Putamen (tissue), 1 donor: ENCODE measurements at regions not wholly inside any gene's neighbourhood (a gene's known extent, or its start where the extent isn't known, plus 50 kb on each side); places are given as distances from the start of the nearest gene placed in this dataset.

Experiments used
- DNase-seq: peaks from one replicate; pipeline ENCODE4 v3.0.0-alpha.2; 2016; ENCODE audit warnings: low spot score

DNA sequence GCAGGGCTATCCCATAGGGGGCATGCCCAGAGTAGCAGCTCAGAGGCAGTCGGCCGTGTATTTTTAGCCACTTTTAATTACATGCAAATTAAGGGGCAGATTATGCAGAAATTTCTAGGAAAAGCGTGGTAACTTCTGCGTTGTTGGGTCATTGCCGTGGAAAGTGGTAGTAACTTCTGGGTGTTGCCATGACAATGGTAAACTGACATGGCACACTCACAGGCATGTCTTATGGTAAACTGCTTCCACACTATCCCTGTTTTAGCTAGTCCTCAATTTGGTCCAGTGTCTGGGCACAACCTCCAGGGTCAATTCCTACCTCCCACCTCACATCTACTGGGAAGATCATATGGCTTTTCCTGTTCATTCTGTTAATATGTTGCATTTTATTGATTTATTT is 428.9 kb upstream of the FANCL start:
- no peak for DNase-seq

DNA sequence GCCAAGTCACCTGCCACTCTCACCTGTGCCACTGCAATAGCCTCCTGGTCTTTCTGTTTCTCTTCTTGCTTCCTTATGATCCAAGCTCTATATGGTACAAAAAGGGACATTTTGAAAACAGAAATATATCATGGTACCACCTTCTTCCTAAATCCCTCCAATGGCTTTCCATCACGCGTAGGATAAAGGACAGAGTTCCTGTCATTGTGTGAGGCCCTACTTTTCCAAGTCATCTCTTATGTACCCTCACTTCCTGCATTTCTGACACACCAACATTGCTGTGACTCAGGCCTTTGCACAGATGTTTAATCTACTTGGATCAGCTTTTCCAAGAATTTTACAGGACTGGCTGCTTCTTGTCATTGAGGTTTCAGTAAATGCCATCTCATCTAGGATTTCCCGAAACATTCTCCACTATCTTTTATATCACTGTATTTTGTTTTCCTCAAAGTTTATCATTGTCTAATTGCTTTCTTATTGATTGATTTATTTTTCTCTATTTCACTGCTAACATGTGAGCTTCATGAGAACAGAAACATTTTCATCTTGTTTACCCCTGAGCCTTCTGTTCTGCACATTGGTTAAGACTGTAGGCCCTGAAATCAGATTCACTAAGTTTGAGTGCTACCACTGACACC is 426.1 kb upstream of the FANCL start:
- no peak for DNase-seq

DNA sequence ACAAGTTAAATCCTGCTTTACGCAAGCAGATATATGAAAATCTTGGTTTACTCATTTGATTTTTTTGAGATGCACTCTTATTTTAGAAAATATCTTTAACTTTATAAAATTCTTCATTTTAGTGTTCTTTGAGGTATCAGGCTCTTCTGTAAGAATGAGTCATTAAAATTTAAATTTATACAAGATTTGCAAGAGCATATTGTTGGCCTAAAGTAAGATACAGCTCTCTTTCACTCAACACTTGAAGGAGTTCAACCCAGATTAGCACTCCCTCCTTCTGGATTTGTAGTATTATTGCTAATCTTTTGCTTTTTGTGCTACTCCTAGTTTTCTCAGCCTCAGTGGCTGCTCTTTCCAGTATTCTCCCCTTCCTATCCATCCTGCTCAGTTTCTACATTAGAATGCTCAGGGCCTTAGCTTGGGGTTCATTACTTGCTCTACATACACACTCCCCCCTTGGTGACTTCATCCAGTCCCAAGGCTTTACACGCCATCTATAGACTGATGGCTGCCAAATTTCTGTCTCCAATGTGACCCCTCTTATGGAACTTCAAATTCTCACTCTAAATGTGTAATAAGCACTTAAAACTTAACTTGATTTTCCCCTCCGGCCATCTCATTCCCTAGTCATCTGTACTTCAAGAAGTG is 425.3 kb upstream of the FANCL start:
- no peak for DNase-seq

- no peak for DNase-seq
These were observed 424.0 kb upstream of the FANCL start for GRCh38 chr2:58665154-58665553.

DNA sequence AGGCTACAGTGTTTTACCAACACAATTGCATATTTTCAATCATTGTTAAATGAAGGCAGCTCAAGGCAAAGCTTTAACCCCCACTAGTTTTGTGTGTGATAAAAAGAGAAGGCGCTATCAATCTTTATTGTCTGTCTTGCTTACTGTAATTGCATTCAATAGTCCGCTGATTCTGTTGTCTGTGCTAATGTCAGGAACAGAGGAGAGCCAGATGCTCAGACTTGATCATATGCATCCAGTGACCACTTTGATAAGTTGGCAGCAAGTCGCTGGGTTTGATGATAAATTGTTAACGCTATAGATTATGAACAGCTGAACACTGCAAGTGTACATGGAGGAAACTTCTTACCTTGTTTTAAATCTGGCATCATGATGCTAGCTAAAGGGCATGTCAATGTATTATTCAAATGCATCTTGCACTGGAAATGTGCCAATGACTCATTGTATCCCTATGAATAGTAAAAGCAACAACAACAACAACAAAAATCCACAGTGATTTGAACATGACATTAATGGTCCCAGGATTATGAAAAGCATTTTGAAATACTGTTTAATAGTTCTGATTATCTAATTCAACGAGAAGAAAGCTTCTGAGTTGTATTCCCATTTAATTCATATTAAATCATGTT is 423.5 kb upstream of the FANCL start:
- no peak for DNase-seq

GRCh38 chr2:58660046-58660445 is 418.9 kb upstream of the FANCL start:
- DNase-seq = no peak

DNA sequence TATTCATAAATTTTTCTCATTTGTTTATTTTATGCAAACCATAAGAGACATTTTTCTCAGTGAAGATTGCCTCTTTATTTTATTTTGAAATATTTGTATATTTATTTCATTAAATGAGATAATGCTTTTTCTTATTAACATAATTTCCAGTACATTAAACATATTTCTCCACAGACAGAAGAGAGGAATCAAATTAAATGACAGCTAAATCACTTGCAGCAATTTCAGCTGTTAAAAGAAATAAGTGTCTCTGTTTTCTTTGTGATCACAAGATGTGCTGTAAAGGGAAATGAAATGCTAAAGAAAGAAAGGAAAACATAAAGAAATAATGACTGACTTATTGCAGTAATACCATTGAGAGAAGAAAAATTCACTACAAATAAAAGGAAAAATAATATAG is 414.0 kb upstream of the FANCL start:
- no peak for DNase-seq

DNA sequence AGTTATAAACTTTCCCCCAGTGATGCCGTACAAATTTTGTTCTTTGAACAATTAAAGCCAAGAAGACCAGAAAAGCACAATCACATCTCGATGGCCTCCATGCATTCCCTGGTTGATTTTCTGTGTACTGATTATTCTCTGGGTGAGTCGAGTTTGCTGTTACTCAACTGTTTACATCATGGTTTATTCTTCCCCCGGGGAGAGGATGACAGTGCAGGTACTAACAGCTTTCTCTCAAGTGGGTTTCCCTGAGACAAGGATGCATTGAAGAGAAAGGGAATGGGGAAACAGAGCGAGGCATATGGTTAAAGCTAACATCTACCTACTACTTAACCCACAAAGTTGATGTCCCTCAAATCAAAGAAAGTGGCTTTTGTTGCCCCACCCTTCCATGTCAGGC is 410.8 kb upstream of the FANCL start:
- no peak for DNase-seq

DNA sequence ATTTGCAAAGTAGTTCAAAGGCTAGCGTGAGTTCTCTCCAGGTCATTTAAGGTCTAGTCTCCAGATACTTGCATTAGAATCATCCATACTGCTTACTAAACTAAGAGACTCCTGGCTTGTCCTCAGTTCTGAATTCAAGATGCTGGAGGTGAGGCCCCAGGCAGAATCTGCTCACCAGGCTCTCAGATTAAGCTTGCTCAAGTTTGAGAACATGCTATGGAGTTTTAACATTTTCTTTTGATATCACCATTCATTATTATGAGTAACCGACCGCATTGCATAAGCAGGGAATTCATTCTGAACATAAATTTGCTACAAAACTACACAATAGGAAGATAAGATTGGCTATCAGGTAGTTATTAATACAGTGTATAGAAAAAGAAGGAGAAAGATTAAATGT is 409.7 kb upstream of the FANCL start:
- no peak for DNase-seq

DNA sequence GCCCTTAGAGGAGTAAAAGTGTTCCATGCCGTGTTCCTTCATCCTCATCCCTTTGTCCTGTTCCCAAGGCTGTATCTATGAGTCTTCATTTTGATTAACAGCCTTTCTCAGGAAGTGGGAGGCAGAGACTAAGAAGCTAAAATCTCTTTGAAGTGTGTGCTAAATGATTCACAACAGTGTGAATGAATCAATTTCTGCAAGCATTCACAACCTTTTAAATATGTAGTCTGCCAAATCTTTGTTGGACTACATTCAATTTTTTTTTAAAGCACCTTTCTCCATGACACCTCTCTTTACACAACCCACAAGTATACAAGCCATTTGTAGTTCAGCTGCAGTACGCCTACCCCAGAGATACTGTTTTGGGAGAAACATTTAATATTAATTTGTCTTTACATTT is 408.6 kb upstream of the FANCL start:
- peak; percentile 14 for DNase-seq

DNA sequence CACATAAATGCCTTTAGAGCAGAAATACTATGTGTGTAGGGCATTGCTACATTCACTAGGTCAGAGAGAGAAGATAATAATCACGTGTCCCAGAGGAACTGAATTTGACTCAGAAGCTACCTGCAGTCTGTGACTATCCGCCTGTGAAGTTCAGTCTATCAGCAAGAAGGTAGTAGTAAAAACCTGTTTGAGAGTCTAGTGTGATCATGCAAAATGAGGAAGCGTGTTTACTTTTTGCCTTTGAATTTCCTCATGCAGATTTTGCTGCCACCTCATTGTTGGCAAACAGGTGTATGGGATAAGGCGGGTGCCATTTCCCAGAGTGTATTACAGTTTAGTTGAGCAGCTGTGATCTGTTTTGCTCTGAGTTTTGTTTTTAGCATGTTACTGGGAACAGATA is 403.9 kb upstream of the FANCL start:
- no peak for DNase-seq

DNA sequence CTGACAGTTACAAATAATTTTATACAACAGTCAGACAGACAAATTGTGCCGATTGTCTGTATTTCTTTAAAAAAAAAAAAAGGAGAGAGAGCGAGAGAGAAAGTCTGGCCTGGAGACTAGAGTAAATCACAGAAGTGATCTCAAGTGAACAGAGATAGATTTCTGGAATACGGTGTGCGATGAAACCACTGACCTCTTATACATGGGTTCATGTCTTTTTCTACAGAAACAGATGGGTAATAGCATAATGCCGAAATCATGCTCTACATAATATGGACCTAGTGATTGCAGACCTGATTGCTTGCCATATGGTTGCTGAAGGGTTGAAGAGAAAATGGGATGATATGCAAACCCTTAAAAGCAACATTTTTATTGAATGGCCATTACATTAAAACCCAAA is 403.3 kb upstream of the FANCL start:
- no peak for DNase-seq

DNA sequence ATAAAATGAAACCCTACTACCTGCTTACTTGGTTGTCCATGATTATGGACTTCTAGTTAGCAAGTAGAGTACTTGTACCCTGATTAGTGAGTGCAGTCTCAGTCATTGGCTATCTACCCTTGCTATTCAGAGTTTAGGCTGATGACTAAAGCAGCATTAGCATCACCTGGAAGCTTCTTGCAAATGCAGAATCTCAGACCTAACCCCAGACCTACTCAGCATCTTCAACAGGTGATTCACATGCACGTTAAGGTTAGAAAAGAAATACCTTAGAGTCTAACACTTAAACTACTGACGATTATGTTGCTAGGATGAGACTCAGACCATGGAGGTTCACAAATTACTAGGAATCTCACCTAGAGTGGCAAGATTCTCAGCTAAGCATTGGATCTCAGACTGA is 399.9 kb upstream of the FANCL start:
- DNase-seq = no peak

DNA sequence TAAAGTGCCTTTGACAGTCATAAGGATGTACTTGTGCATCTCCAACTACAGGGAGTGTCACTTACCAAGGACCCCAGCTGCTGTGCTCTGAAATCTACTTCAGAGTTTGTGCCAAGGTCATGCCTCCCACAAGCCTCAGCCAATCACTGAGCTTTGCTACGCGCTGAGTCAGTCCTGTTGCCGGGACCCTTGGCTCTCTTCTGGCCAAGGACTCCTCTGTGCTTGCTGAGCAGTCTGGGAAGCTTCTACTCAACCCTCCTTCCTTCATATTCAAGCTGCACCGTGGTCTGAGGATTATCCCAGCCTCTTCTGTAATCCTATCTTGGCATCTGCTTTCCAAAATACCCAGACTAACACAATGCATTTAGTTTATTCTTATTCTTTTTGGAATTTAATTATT is 398.9 kb upstream of the FANCL start:
- DNase-seq = no peak

DNA sequence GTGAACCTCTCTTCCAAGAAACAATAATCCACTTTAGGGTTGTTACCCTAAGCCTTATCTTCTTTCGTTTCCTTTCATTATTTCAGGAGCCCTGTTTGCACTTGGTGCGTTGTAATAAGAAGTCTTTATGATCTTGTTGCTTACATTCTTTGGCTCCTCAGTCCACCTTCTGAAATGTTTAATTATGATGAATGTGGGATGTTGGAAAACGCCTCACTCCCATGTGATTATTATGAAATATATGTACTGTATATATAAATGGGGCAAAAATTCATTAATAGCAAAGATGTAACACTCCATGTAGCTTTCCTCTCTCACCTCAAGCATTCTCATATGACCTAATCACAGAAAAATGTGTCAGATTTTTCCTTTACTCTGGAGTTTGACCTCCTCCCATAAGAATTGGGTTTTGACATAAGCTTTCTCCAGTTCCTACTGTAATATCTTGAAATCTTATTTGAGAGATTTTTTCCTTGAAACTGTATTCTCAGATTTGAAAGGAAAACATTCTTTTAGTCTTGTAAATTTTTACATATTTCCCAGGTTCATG is 397.2 kb upstream of the FANCL start:
- DNase-seq = no peak

GRCh38 chr2:58636872-58637271 is 395.7 kb upstream of the FANCL start:
- DNase-seq = no peak

DNA sequence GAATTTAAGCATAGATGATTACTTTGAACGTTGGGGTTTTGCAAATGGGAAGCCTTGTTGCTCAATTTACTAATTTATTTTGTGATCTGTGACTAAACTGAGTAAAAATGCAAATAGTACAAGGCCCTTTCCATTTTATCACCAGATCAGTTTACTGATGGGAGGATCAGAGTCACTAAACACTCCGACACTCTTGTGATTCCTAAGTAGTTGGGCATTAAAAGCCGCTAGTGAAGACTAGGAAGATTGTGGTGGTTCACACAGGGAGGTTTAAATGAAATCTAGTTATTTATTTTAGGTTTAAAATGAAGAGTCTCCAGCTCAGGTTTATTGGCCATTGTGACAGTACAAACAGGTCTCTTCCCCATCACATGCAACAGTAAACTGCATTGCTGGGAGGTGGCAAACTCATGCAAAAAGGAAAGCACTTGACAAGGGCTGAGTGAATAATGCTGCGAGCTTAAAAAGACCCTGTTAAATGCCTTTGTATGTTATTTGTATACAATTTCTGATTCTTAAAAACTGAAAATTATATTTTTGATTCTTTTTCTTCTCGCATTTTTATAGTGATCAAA is 394.8 kb upstream of the FANCL start:
- no peak for DNase-seq

DNA sequence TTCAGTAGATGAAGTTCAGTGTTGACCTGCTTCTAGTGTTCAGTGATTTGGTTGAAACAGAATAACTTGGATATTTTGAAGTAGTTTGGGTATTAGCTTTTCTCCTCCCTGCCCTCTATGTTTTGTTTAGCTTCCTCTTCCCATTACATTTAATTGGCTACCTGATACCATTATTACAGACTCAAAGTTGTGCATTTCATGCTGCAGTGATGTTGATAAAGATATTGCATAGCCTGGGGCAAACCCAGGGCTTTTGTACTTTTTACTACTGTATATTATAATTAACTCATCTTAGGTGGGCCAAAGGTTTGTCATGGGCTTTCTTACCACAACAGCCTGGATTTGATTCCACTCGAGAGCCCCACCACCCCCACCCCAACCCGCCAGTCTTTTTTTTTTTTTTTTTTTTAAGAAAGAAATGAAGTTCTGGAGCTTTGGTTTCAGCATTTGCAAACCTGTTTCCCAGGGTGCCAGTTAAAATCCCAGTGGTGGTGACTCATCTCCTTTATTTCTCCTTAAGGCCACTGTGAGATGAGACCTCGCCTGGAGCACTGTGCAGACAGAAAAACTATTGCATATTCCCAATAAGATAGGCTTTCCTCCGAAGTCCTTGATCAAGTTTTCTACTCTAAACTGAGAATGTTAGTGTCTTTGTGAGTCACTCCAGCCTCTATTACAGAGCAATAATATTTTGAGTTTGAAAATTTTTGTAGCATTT is 393.7 kb upstream of the FANCL start:
- no peak for DNase-seq

DNA sequence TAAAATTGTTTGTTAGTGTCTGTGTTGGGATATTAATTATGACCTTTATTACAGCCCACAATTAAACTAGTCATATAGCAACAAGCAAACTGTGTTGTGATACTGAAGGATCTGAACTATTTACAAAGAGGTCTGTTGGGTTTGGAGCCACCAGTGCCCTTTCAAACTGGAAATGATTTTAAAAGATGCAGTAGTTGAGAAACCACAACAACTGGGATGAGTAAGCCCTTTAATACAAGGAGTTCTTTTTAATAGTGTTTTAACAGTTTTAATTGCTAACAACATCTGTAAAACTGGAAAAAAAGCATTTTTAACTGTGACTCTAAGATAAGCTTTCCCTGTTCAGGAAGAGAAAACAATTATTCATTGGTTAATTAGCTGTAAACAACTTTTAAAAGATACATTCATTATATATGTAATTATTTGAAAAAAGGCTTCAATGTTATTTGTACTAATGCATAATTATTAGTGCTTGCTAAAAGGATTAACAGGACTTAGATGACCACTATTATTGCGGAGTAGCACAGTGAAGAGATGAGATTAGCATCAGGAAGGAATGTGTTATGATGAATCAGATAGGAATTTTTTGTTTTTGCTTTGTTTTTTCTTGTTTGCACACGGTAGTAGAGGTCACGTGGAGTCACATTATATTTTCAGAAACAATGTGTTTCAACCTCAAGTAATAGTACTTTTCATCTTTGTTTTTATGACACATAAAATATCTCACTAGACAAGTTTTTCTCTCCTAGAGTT is 392.7 kb upstream of the FANCL start:
- DNase-seq = no peak

GRCh38 chr2:58631986-58632385 is 390.9 kb upstream of the FANCL start:
- no peak for DNase-seq

- no peak for DNase-seq
These were observed 388.5 kb upstream of the FANCL start for GRCh38 chr2:58629545-58630119.
